GM12878 (cell line): ENCODE measurements at regions not wholly inside any gene's neighbourhood (a gene's known extent, or its start where the extent isn't known, plus 50 kb on each side); places are given as distances from the start of the nearest gene placed in this dataset.

Source experiments
- ATAC-seq: fragments of 200-7000 bp; cut with Tn5 transposase; 3 replicates; pipeline ENCODE4 v1.9.1; 2020; ENCODE audit warnings: mild to moderate bottlenecking, moderate library complexity
- BruUV-seq: library from RNA; stranded (reverse); fragments of 400-500 nt; replicated peaks from 2 replicates; lab custom pipeline; 2021; lab: Mats Ljungman, UMichigan
- CTCF ChIA-PET: fragments of 300-600 bp; sonication (Branson Sonifier 250); formaldehyde crosslinking; extraction: SDS; loops from one replicate; lab custom pipeline; 2021; ENCODE audit warnings: inconsistent platforms; lab: Yijun Ruan, JAX
- POLR2A ChIA-PET: fragments of 350-600 bp; formaldehyde crosslinking; extraction: SDS; loops from one replicate; lab custom pipeline; 2021; ENCODE audit warnings: inconsistent platforms; lab: Charles Lee
- RAD21 ChIA-PET: fragments of 300-600 bp; sonication (Branson Sonifier 250); formaldehyde crosslinking; loops from one replicate; lab custom pipeline; 2023; ENCODE audit warnings: antibody characterized with exemption; ENCODE audit not compliant: unreplicated experiment; lab: Charles Lee
- SMC1A ChIA-PET: fragments of 300-600 bp; sonication (Branson Sonifier 250); formaldehyde crosslinking; loops from one replicate; lab custom pipeline; 2023; ENCODE audit not compliant: unreplicated experiment, uncharacterized antibody; lab: Charles Lee
- DNase-seq: peaks from one replicate; pipeline ENCODE4 v3.0.0-alpha.2; 2011; ENCODE audit warnings: low read depth, low spot score
- FAIRE-seq: peaks from 3 replicates; lab custom pipeline; 2011; peaks lifted over from hg19 to GRCh38; lab: Jason Lieb, UNC
- H2AFZ ChIP-seq: 2 replicates; pipeline ENCODE4 v1.6.0; 2011; ENCODE audit warnings: low read depth, low read length, control low read depth; ENCODE audit not compliant: control insufficient read depth
- H3K27ac ChIP-seq: 2 replicates; pipeline ENCODE4 v1.5.1; 2011; ENCODE audit warnings: control low read depth; ENCODE audit not compliant: control insufficient read depth, insufficient read depth
- H3K27me3 ChIP-seq, 2 experiments: replicated peaks in 1 of 2; 2 replicates each; pipeline versions ENCODE4 v1.6.0 to v1.6.1; 2011; ENCODE audit warnings: low read length in 1 of 2; ENCODE audit not compliant: control insufficient read depth in 2 of 2, insufficient read depth in 2 of 2
- H3K36me3 ChIP-seq, 2 experiments: 2 replicates each; pipeline ENCODE4 v1.5.1; 2011; ENCODE audit warnings: low read length in 1 of 2; ENCODE audit not compliant: control insufficient read depth in 2 of 2, insufficient read depth in 2 of 2
- H3K4me1 ChIP-seq: 2 replicates; pipeline ENCODE4 v1.6.1; 2011; ENCODE audit warnings: mild to moderate bottlenecking, low read length, moderate library complexity, mixed read lengths; ENCODE audit not compliant: control insufficient read depth, insufficient read depth
- H3K4me2 ChIP-seq: 2 replicates; pipeline ENCODE4 v1.6.0; 2011; ENCODE audit warnings: control low read depth; ENCODE audit not compliant: control insufficient read depth, insufficient read depth
- H3K4me3 ChIP-seq: fragments of 200-600 bp; sonication (generic); 2 replicates; pipeline ENCODE4 v1.5.1; 2016
- H3K79me2 ChIP-seq: 2 replicates; pipeline ENCODE4 v1.6.0; 2011; ENCODE audit warnings: low read length; ENCODE audit not compliant: control insufficient read depth, insufficient read depth
- H3K9ac ChIP-seq: 2 replicates; pipeline ENCODE4 v1.8.0; 2011; ENCODE audit warnings: low read length, control low read depth, mixed read lengths; ENCODE audit not compliant: control insufficient read depth, insufficient read depth
- H3K9me3 ChIP-seq: replicated peaks from 3 replicates; pipeline ENCODE4 v1.5.1; 2011; ENCODE audit warnings: mild to moderate bottlenecking, low read length; ENCODE audit not compliant: control insufficient read depth, insufficient read depth
- H4K20me1 ChIP-seq: 2 replicates; pipeline ENCODE4 v1.6.0; 2011; ENCODE audit not compliant: control insufficient read depth, insufficient read depth
- BACH1 ChIP-seq: fragments of 450-650 bp; IDR thresholded peaks from 2 replicates; pipeline ENCODE4 v1.6.1; 2017; ENCODE audit warnings: mild to moderate bottlenecking, borderline replicate concordance
- BCLAF1 ChIP-seq: fragments of 450-650 bp; IDR thresholded peaks from 2 replicates; pipeline ENCODE4 v1.6.1; 2017; ENCODE audit warnings: antibody characterized with exemption, mild to moderate bottlenecking, moderate library complexity
- CBX3 ChIP-seq: fragments of 200-600 bp; sonication (generic); IDR thresholded peaks from 2 replicates; pipeline ENCODE4 v1.6.1; 2016; ENCODE audit warnings: low read depth, borderline replicate concordance
- E4F1 ChIP-seq: fragments of 450-650 bp; IDR thresholded peaks from 2 replicates; pipeline ENCODE4 v1.6.1; 2018; ENCODE audit warnings: borderline replicate concordance, mild to moderate bottlenecking; ENCODE audit not compliant: partially characterized antibody
- EZH2 ChIP-seq: IDR thresholded peaks from 2 replicates; pipeline ENCODE4 v1.6.1; 2012; ENCODE audit warnings: low read depth, mild to moderate bottlenecking, control low read depth, inconsistent platforms, low read length, borderline replicate concordance; ENCODE audit not compliant: control insufficient read depth
- IKZF1 ChIP-seq: fragments of 450-650 bp; conservative IDR thresholded peaks from 2 replicates; pipeline ENCODE4 v1.6.1; 2017; ENCODE audit warnings: antibody characterized with exemption, mild to moderate bottlenecking
- NFYB ChIP-seq: IDR thresholded peaks from 2 replicates; pipeline ENCODE4 v1.6.1; 2011; ENCODE audit warnings: low read depth, mild to moderate bottlenecking, low read length, improper control_type of control experiment, moderate library complexity; ENCODE audit not compliant: insufficient read depth
- RB1 ChIP-seq: fragments of 450-650 bp; formaldehyde crosslinking; IDR thresholded peaks from 2 replicates; pipeline ENCODE4 v1.6.1; 2017; ENCODE audit warnings: mild to moderate bottlenecking, borderline replicate concordance
- SMARCA5 ChIP-seq: fragments of 450-650 bp; IDR thresholded peaks from 2 replicates; pipeline ENCODE4 v1.6.1; 2017; ENCODE audit warnings: mild to moderate bottlenecking
- ZNF384 ChIP-seq: IDR thresholded peaks from 2 replicates; pipeline ENCODE4 v1.6.1; 2012; ENCODE audit warnings: low read depth, mild to moderate bottlenecking, low read length, improper control_type of control experiment, borderline replicate concordance
- ZNF622 ChIP-seq: fragments of 450-650 bp; IDR thresholded peaks from 2 replicates; pipeline ENCODE4 v1.6.1; 2017; ENCODE audit warnings: mild to moderate bottlenecking, inconsistent platforms
- WGBS: methylation state at CpG from one replicate; pipeline ENCODE4 v1.1.6; 2016; ENCODE audit warnings: low lambda C conversion rate; ENCODE audit not compliant: insufficient replicate concordance, insufficient coverage; ENCODE audit errors: missing lambda C conversion rate; 5-methylcytosine and 5-hydroxymethylcytosine counted together
- in situ Hi-C: fragments of 300-500 bp; cut with MboI; formaldehyde crosslinking; loops from 9 replicates; pipeline ENCODE4 v1.14.3; 2018; ENCODE audit warnings: mixed read lengths
- intact Hi-C: fragments of 100-400 bp; cut with micrococcal nuclease; formaldehyde crosslinking; loops from one replicate; pipeline ENCODE4 v1.14.2; 2022; ENCODE audit not compliant: unreplicated experiment
- TF ChIP-seq, protein P1 (sequence below): fragments of 450-650 bp; IDR thresholded peaks from 2 replicates; pipeline ENCODE4 v1.6.1; 2016; ENCODE audit warnings: mild to moderate bottlenecking

GRCh38 chr14:38400751-38401150 is 144.9 kb upstream of the CLEC14A start:
- CTCF ChIA-PET = interaction anchor here (0.7 kb wide), 1 partner anchor 11 kb away, joined by 3 read pairs; no protein-coding TSS in a partner anchor
- 0% methylated on average over 3 of the region's 3 CpGs for WGBS
- FAIRE-seq = no peak

More at GRCh38 chr14:38400751-38401150, 144.9 kb upstream of the CLEC14A start:
- Histone ChIP-seq H3K4me2 (no peak overlapping the region), H3K27ac (no peak overlapping the region), H3K4me3 (no peak overlapping the region), H3K36me3 (no peaks in the 10 kb centered on the region), H3K9me3 (no peaks in the 10 kb centered on the region), H3K9ac (no peak overlapping the region), H4K20me1 (no peaks in the 10 kb centered on the region), H3K27me3 (no peaks in the 10 kb centered on the region), H3K79me2 (no peaks in the 10 kb centered on the region), H2AFZ (no peak overlapping the region), H3K4me1 (no peaks in the 10 kb centered on the region)
- intact Hi-C loops = no loop called here
- in situ Hi-C loops = no loop called here
- ChIA-PET RAD21 (no interaction called here), POLR2A (no interaction called here), SMC1A (no interaction called here)
- TF ChIP-seq IKZF1 (no peak), EZH2 (no peak), SMARCA5 (no peak), BACH1 (no peak), ZNF622 (no peak), ZNF384 (no peak), BCLAF1 (no peak), E4F1 (no peak), CBX3 (no peak), NFYB (no peak), RB1 (no peak)
- TF ChIP-seq, protein P1, sequence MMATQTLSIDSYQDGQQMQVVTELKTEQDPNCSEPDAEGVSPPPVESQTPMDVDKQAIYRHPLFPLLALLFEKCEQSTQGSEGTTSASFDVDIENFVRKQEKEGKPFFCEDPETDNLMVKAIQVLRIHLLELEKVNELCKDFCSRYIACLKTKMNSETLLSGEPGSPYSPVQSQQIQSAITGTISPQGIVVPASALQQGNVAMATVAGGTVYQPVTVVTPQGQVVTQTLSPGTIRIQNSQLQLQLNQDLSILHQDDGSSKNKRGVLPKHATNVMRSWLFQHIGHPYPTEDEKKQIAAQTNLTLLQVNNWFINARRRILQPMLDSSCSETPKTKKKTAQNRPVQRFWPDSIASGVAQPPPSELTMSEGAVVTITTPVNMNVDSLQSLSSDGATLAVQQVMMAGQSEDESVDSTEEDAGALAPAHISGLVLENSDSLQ = no peak
- no TSS peak for BruUV-seq
- DNase-seq (no peak), ATAC-seq (no peak)
